ENCODE measurements at regions not wholly inside any gene's neighbourhood (a gene's known extent, or its start where the extent isn't known, plus 50 kb on each side); places are given as distances from the start of the nearest gene placed in this dataset.

GRCh38 chr18:69216321-69216720 is 184.4 kb upstream of the DOK6 start:
- no peak for DNase-seq (ENCODE audit: low read depth)

DNA sequence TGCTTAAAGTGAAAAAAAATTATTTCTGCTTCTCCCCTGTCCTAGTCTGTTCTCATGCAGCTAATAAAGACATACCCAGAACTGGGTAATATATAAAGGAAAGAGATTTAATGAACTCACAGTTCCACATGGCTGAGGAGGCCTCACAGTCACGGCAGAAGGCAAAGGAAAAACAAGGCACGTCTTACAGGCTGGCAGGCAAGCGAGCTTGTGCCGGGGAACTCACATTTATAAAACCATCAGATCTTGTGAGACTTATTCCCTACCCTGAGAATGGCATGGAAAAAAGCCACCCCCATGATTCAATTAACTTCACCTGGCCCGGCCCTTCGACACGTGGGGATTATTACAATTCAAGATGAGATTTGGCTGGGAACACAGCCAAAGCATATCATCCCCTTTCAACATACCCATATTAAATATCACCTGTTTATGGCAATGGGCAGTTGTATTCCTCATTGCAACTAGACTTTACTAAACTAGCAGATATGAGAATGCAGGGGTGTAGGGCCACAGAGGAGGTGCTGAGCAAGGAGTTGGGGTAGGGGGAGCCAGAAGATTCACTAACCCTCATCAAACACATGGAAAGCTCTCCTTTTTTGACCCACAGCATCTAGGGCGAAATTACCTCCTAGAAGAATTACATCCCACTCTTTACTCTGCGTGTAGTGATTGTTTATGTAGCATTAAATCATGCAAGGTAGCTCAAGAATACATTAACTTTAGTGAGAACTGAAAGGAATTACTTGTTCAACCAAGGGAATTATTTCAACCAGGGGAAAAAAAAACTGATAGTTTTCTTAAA is 183.3 kb upstream of the DOK6 start:
- no peak for DNase-seq (ENCODE audit: low read depth)

- no peak for DNase-seq (ENCODE audit: low read depth)
These were observed 180.2 kb upstream of the DOK6 start for GRCh38 chr18:69220529-69220928.

DNA sequence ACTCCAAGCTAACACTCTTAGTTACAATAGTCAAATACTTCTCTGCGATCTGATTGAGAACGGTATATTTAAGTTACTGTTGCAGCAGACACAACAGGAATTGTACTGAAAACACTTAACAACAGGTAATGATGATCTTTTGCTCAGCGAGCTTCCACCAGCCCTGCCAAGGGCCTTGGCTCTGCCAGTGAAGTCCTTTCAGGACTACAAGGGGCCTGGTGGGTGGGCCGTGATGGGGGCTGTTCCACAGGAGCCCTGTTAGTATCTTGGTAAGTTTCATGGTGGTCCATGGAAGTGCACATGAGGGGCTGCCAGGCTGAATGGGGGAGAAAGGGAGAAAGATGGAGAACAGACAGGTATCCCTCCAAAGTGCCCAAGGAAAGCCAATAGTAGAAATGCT is 178.6 kb upstream of the DOK6 start:
- no peak for DNase-seq (ENCODE audit: low read depth)

GRCh38 chr18:69226971-69227370 is 173.7 kb upstream of the DOK6 start:
- DNase-seq (ENCODE audit: low read depth) = no peak

DNA sequence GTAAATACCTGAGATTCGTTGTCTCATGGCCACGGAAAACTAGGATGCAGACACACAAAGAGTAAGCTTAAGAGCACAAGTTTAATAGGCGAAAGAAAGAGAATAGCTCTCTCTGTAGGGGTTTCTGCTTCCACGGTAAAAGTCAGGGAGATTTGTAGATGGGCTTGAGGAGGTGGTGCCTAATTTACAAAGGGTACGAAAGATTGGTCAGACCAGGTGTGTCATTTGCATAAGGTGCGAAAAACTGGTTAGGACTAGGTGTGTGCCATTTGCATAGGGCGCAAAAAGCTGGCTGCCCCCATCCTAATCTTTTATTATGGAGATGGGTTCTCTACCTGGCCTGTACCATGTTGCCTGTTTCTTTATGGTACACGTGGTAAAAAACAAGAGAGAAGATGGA is 170.5 kb upstream of the DOK6 start:
- DNase-seq (ENCODE audit: low read depth) = no peak

DNA sequence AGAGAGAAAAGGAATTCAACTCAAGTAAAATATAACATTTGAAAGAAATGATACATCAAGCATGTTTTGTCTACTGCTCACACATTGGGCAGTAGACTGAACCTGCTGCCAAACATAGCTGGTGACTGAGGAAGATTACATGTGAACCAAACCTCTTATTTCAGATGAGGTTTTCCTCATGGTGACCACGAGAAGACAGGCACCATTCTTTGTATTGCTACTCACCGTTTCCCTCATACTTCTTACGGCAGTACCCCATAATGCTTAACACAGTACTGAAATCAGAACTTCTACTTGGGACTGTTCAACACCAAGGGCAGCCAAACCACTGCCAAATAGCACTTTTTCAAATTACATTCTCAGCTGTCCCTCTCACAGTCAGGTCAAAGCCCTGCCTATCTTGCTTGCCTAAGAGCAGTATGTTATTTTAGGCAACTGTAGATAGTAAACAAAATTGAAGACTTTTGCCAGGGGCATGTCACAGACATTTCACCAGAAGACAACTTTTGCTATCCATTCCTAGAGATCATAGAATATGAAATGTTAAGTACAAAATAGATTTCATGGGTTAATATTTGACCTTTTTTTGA is 167.1 kb upstream of the DOK6 start:
- DNase-seq (ENCODE audit: low read depth) = no peak

GRCh38 chr18:69239849-69240674 is 160.6 kb upstream of the DOK6 start:
- DNase-seq (ENCODE audit: low read depth) = no peak

DNA sequence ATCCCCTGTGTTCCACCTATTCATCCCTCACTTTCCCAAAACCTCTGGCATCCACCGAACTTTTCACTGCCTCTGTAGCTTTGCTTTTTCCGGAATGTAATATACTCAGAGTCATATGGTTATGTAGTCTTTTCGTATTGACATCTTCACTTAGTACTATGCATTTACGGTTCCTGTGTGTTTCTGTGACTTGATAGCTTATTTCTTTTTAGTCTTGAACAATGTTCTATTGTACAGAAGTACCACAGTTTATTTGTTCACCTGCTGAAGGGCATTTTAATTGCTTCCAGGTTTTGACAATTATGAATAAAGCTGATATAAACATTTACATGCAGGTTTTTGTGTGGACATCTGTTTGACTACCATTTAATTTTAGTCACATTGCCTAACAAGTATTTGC is 154.7 kb upstream of the DOK6 start:
- DNase-seq (ENCODE audit: low read depth) = no peak

GRCh38 chr18:69250305-69251151 is 150.2 kb upstream of the DOK6 start:
- DNase-seq (ENCODE audit: low read depth) = peak; percentile 89

- DNase-seq (ENCODE audit: low read depth) = peak; percentile 95
These were observed 142.7 kb upstream of the DOK6 start for GRCh38 chr18:69257861-69258458.

- DNase-seq (ENCODE audit: low read depth) = no peak
These were observed 141.4 kb upstream of the DOK6 start for GRCh38 chr18:69259282-69259681.

DNA sequence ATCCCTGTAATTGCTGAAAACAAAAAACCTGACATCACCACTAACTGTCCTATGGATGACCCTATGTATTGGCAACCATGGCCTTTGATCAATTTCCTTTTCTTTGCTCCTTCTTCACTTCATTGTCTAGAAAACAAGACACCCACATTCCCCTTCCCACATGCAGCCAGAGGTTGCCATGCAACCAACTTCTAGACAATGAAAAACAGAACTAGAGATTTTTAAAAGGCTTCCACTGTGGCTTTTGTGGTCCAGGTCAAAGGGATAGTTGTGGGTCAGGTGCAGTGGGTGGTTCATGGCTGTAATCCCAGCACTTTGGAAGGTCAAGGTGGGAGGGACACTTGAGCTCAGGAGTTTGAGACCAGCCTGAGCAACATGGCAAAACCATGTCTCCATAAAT is 139.3 kb upstream of the DOK6 start:
- no peak for DNase-seq (ENCODE audit: low read depth)

GRCh38 chr18:69265656-69266055 is 135.0 kb upstream of the DOK6 start:
- DNase-seq (ENCODE audit: low read depth) = peak; percentile 37

- no peak for DNase-seq (ENCODE audit: low read depth)
These were observed 132.8 kb upstream of the DOK6 start for GRCh38 chr18:69267895-69268294.

DNA sequence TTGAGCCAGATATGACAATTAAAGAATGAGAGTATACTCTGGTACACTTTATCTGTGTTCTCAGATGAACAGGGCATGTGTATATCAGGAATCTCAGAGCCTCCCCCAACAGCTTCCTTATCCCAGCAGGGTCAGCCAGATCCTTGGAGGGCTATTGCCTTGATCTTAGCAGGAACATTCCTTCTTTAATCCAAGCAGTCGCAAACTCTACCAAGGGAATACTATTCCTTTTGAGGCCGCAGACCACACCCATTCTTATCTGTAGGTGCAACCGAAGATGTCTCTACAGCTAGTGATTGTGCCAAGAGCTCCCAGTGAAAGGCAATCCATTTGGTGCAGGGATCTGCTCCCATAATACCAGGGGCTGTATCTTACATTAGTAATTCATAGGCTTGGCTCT is 118.3 kb upstream of the DOK6 start:
- no peak for DNase-seq (ENCODE audit: low read depth)

DNA sequence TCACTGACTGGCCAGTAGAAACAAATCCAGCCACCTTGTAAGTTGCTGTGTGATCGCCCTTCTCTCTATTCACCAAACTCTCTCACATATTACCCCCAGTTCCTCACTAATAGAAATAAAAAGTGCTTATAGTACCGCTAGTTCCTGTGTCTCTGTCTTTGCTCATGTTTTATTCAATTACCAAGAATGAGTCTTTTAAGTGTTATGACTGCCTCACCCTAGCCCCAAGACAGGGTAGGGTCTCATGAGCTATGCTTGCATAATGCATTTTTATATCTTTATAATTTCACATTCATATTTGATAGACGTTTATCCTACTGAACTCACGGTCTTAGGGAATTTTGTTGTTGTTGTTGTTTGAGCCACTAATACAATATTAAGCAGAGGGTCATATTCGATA is 109.6 kb upstream of the DOK6 start:
- DNase-seq (ENCODE audit: low read depth) = no peak

GRCh38 chr18:69291755-69292154 is 108.9 kb upstream of the DOK6 start:
- no peak for DNase-seq (ENCODE audit: low read depth)

DNA sequence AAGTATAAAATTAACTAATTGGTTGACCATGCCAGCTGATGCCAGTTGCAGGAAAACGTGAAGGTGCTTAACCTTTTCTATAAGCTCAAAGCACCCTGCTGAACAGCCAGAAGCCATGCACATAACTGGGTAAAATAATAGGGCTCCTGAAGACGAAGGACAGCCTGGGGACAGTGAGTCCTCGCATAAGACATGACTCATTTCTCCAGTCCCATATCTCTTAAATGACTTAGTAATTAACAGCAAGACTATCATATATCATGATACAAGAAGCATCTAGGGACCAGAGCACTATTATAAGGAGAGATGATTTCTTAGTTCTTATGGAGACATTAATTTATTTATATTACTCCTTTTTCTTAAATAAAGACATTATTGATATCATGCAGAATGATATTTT is 100.5 kb upstream of the DOK6 start:
- DNase-seq (ENCODE audit: low read depth) = no peak

- DNase-seq (ENCODE audit: low read depth) = no peak
These were observed 92.1 kb upstream of the DOK6 start for GRCh38 chr18:69308619-69309018.

- DNase-seq (ENCODE audit: low read depth) = no peak
These were observed 74.6 kb upstream of the DOK6 start for GRCh38 chr18:69326094-69326493.

- DNase-seq (ENCODE audit: low read depth) = no peak
These were observed 72.6 kb upstream of the DOK6 start for GRCh38 chr18:69328086-69328485.

Data from fibroblast of gingiva (primary cell).